Urothelium cell line (cell line): ENCODE measurements at regions not wholly inside any gene's neighbourhood (a gene's known extent, or its start where the extent isn't known, plus 50 kb on each side); places are given as distances from the start of the nearest gene placed in this dataset.

ENCODE experiments used
- DNase-seq: peaks from one replicate; pipeline ENCODE4 v3.0.0; 2011; ENCODE audit warnings: low spot score, mixed read lengths
- FAIRE-seq: peaks from 2 replicates; lab custom pipeline; 2011; peaks lifted over from hg19 to GRCh38; lab: Jason Lieb, UNC

DNA sequence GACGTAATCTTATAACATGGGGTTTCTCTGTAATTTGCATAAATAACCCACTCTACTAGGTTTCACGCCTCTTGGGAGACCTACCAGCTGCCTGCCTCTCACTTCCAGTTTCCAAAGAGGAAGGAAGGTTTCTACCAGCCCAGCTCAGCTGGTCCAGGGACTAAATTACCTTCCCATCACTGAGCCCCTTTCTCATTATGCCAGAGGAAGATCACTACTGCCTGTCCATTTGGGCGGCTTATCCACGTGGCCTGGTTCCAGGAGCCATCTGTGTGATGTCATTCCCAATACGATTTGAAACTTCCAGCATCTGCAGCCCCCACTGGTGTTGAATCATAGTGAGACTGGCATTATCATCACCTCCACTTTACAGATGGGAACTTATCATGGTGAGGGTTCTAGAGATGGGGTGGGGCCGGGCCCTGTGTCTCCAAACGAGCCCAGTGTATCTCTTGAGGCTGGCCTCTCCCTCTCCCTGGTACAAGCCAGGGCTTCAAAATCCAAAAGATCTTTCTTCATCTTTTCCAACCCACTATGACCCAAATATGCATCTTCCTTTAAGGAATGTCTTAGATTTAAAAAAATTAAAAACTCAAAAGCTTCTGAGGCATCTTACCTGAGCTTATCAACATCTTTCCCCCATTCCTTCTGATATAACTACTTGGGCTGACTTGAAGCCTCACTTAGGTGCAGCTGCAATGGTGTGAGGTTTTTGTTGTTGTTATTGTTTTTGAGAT is 140.8 kb downstream of the DDX1 start:
- FAIRE-seq (no peak), DNase-seq (no peak)

- FAIRE-seq (no peak), DNase-seq (peak; percentile 21)
Measured at GRCh38 chr2:15733867-15734673, 142.4 kb downstream of the DDX1 start.

GRCh38 chr2:15734674-15735483 is 143.2 kb downstream of the DDX1 start:
- DNase-seq (no peak), FAIRE-seq (no peak)

- peak; percentile 32 for FAIRE-seq
- DNase-seq = no peak
Measured at GRCh38 chr2:15735484-15736326, 144.0 kb downstream of the DDX1 start.

- FAIRE-seq = no peak
- no peak for DNase-seq
Measured at GRCh38 chr2:15736396-15737180, 144.9 kb downstream of the DDX1 start.

DNA sequence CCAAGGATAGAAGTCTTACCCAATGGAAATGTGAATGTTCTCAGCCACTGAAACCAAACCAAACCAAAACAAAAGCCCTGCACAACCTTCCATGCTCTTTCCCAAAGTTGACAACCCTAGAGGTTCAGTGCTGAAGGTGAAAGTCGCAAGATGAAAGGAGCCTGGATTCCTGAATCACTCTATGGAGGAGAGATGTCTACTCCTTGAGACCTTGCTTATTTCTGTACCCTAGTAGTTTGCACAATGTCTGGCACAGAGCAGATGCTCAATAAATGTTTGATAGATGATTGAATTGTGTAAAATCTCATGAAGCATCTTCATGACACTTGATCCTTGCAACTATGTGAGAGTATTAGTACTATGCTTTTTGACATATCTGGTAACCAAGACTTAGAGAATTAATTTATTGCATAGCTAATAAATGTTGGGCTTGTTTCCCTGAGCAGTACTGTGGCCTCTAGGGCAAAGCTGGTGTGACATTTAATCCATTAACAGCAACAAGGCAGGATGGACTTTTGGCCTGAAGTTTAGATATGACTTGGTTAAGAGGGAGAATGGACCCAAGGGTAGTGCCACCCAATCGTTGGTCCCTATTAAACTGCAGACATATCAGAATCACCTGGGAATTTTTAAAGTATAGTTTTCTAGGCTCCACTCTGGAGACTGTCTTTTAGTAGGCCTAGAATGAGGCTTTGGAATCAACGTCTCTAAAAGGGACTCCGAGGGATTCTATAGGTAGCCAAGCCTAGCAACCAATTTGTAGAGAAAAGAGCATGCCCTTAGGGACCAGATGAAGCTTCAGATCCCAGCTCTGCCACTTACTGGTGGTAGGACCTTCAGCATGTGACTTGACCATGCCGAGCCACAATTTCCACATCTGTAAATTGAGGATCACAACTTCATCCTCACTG is 145.9 kb downstream of the DDX1 start:
- DNase-seq = no peak
- no peak for FAIRE-seq

DNA sequence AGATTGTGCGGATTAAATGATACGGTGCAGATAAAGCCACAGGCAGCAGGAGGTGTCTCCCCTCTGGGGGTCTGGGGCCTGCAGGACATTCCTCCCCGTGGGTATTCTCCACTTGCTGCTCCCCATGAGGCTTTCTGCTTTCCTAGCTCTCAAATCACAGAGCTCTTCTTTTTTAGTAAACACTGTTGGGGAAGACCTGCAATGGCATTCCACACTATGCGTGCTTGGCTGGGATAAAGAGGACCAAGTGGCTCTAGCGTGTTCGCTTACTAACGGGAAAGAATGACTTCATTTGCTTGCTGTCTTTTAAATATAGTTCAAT is 146.5 kb downstream of the DDX1 start:
- FAIRE-seq (no peak), DNase-seq (no peak)

DNA sequence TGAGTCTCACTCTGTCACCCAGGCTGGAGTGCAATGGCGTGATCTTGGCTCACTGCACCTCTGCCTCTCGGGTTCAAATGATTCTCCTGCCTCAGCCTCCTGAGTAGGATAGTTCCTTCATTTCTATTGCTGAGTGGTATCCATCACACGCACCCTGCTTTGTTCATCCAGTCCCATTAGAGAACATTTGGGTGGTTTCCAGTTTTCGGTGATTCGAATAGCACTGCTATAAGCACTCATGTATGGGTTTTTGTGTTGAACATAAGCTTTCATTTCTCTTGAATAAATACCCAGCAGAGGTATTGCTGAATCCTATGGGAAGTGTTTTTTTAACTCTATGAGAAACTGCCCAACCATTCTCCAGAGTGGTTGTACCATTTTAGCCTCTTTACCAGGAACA is 147.3 kb downstream of the DDX1 start:
- no peak for DNase-seq
- no peak for FAIRE-seq

DNA sequence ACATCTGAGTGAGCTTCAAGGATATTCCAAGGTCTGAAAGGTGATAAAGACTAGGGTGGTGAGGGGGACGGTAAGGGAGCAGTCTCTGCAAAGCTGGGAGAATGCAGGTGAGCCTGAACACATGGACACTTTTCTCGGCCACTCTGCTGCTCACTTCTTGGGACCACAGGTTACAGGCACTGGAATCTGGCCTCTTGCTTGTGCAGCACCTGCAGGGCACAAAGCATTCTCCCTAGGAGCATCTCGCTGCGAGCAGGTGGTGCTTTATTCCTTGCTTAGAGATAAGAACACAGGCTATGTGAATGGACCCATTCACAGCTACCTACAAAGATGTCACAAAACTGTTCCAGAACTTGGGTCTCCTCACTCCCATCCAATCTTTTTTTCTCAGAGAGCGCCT is 153.2 kb downstream of the DDX1 start:
- FAIRE-seq = no peak
- no peak for DNase-seq

GRCh38 chr2:15745350-15745749 is 153.7 kb downstream of the DDX1 start:
- DNase-seq = no peak
- no peak for FAIRE-seq

DNA sequence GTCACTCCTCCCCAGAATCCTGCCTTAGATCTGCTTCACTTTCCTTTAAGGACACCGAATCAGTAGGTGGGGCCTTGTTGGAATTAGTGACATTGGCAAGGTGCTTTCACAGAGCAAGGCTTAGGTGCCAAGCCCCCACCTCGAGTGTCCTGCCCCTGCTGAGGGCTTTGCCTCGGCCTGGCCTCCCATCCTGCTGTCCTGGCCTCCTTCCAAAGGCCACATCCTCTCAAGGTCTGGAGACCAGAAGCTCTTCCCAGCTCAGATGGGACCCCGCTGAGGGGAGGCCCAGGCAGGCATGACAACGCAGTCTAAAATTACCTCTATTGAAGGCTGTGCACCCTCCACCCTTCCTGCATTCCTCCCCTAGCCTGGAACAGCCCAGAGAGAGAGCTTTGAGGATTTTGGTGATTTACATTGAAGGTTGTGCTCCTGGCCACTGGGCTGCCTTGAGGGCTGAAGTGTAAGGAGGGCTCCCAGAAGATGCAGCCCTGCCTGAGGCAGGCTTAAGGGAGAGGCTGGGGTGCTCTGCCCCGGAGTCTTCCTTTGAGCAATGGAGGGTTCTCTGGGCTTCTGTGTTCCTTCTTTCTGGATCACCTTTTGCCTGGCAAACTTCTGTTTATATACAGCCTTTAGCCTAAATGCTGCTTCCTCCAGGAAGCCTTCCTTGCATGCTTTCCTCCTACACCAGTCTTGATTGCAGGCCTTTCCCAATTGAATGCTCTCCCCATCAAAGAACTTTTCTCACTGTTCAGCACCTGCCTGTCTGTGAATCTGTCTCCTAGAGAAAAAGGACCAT is 154.4 kb downstream of the DDX1 start:
- DNase-seq (no peak), FAIRE-seq (no peak)

GRCh38 chr2:15746703-15747550 is 155.3 kb downstream of the DDX1 start:
- FAIRE-seq = peak; percentile 76

DNA sequence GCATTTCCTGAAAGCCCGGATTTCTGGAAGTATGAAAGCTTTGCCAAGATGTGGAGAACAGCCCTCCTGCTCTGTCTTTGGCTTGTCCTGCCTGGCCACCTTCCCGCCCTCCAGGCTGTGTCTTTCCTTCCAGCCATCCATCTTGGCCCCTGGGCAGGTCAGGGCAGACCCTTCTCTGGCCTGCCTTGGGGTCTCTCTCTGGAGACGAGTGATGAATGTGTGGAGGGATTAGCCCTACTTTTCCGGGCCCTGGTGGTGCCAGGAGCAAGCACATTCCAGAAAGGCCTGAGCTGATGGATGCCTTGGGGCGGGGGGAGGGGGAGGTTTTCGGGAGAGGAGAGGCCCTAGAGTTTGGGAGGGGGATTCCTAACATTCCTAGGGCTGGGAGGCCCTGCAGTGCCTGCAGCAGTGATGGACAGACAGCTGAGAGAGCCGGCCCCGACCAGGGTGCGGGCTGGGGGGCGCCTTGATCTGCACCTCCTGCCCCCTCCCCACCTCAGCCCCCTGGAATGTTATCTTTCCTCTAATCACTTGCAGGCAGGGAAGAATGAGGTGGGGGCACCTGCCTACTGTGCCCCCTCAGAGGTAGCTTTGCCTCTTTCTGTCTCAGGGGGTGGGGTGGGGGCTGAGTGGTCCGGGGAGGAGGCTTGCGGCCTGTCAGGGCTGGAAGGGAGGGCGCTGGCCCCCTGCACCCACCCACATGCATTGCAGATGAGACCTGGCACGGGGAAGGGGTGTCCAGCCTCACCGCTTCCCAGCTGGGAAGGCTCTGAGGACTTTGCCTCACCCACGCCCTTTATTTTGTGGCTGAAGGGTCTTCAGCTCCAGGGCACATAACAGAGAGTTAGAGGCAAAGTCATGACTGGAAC is 156.2 kb downstream of the DDX1 start:
- DNase-seq = peak; percentile 32
- FAIRE-seq = peak; percentile 27

More at GRCh38 chr2:15746703-15747550, 155.3 kb downstream of the DDX1 start:
- DNase-seq = no peak

DNA sequence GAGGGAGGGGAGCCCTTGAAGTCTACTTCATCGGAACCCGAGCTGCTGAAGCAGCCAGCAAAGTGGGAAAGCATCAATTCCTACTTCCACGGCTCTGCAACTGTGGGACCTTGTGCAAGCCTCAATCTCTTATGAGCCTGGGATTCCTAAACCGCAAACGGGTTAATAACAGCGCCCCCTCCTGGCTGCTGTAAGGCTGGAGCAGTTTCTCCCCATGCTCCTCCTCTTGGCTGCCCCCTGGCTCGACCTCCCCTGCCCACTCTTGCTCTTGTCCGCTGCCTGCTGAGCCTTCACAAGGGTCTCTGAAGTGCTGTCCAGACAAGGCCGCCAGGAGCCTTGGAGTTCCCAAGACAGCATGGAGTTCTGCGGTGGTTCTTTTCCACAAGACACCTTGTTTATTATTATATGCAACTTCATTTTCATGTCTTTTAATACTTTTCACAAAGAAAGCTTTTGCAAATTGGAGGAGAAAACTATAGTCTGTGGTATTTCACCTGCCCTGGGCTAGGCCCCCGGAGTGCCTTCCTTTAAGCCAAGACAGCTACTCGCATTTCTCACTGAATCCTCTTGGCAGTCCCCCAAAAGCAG is 157.2 kb downstream of the DDX1 start:
- no peak for FAIRE-seq
- no peak for DNase-seq

- DNase-seq (no peak), FAIRE-seq (peak; percentile 23)
Measured at GRCh38 chr2:15749460-15750432, 158.1 kb downstream of the DDX1 start.
